Panc1 (cell line): ENCODE measurements at regions not wholly inside any gene's neighbourhood (a gene's known extent, or its start where the extent isn't known, plus 50 kb on each side); places are given as distances from the start of the nearest gene placed in this dataset.

Experiments
- ATAC-seq: fragments of 200-7000 bp; cut with Tn5 transposase; 2 replicates; pipeline ENCODE4 v1.9.1; 2020; ENCODE audit warnings: mild to moderate bottlenecking, moderate library complexity
- BruUV-seq: library from RNA; stranded (reverse); fragments of 400-500 nt; replicated peaks from 2 replicates; lab custom pipeline; 2021; lab: Mats Ljungman, UMichigan
- CTCF ChIA-PET: fragments of 300-600 bp; sonication (Branson Sonifier 250); formaldehyde crosslinking; loops from one replicate; lab custom pipeline; 2022; ENCODE audit warnings: antibody characterized with exemption; lab: Charles Lee
- POLR2A ChIA-PET: fragments of 300-600 bp; sonication (Branson Sonifier 250); formaldehyde crosslinking; loops from one replicate; lab custom pipeline; 2022; ENCODE audit warnings: antibody characterized with exemption; lab: Charles Lee
- DNase-seq: peaks from one replicate; pipeline ENCODE4 v3.0.0-alpha.2; 2010; ENCODE audit warnings: low read depth, low spot score
- H3K27ac ChIP-seq: 2 replicates; pipeline ENCODE4 v1.5.1; 2011; ENCODE audit warnings: mild to moderate bottlenecking, low read length, inconsistent platforms
- H3K27me3 ChIP-seq: fragments of 200-500 bp; sonication (Bioruptor generic); 2 replicates; pipeline ENCODE4 v1.6.0; 2014; ENCODE audit warnings: low read length, inconsistent platforms; ENCODE audit not compliant: control insufficient read depth, insufficient read depth
- H3K36me3 ChIP-seq: fragments of 200-500 bp; sonication (Bioruptor generic); 2 replicates; pipeline ENCODE4 v1.5.1; 2014; ENCODE audit warnings: inconsistent platforms, mild to moderate bottlenecking, low read length, moderate library complexity; ENCODE audit not compliant: control insufficient read depth, insufficient read depth
- H3K4me1 ChIP-seq: 2 replicates; pipeline ENCODE4 v1.5.1; 2011; ENCODE audit warnings: inconsistent platforms, mild to moderate bottlenecking, low read length, moderate library complexity; ENCODE audit not compliant: control insufficient read depth, insufficient read depth
- H3K4me3 ChIP-seq, 2 experiments: 2 replicates each; pipeline ENCODE4 v1.5.1; 2011 to 2012; ENCODE audit warnings: low read depth in 2 of 2, low read length in 2 of 2, mild to moderate bottlenecking in 2 of 2, inconsistent platforms in 1 of 2, moderate library complexity in 1 of 2
- H3K9me3 ChIP-seq: fragments of 200-500 bp; sonication (Bioruptor generic); 2 replicates; pipeline ENCODE4 v1.5.1; 2014; ENCODE audit warnings: low read depth, mild to moderate bottlenecking, inconsistent platforms, low read length, moderate library complexity; ENCODE audit not compliant: control insufficient read depth, insufficient read depth
- CTCF ChIP-seq: fragments of 450-650 bp; IDR thresholded peaks from 2 replicates; pipeline ENCODE4 v1.5.1; 2017; ENCODE audit warnings: mild to moderate bottlenecking
- POLR2AphosphoS5 ChIP-seq: IDR thresholded peaks from 2 replicates; pipeline ENCODE4 v1.6.1; 2012; ENCODE audit warnings: mild to moderate bottlenecking, low read depth, low read length, moderate library complexity
- REST ChIP-seq, 2 experiments: IDR thresholded peaks; 2 replicates each; pipeline ENCODE4 v1.6.1; 2011 to 2012; ENCODE audit warnings: low read depth in 2 of 2, control low read depth in 1 of 2, low read length in 1 of 2, mild to moderate bottlenecking in 1 of 2, moderate library complexity in 1 of 2; ENCODE audit not compliant: insufficient read depth in 1 of 2
- SIN3A ChIP-seq: IDR thresholded peaks from 2 replicates; pipeline ENCODE4 v1.6.1; 2012; ENCODE audit warnings: low read depth, mild to moderate bottlenecking, low read length, moderate library complexity, borderline replicate concordance; ENCODE audit not compliant: insufficient read depth
- TCF7L2 ChIP-seq: IDR thresholded peaks from 2 replicates; pipeline ENCODE4 v1.6.1; 2011; ENCODE audit warnings: mild to moderate bottlenecking, low read depth, low read length, inconsistent platforms
- in situ Hi-C: cut with HindIII; loops from 2 replicates; pipeline ENCODE4 v1.10.0; 2016; ENCODE audit warnings: low sequenced_read_pairs, low pct_unique_long_range_greater_than_20kb
- intact Hi-C: fragments of 100-400 bp; cut with micrococcal nuclease; formaldehyde crosslinking; loops from one replicate; pipeline ENCODE4 v1.10.0; 2022; ENCODE audit not compliant: unreplicated experiment

GRCh38 chr14:80388980-80389711 lies 177.8 kb upstream of the DIO2 start:
- no peaks in the 10 kb centered on the region for H3K27me3 ChIP-seq
- DNase-seq, result no peak
- intact Hi-C loops (no loop called here), in situ Hi-C loops (no loop called here)
- ChIA-PET POLR2A (no interaction called here), CTCF (no interaction called here)
- TF ChIP-seq POLR2AphosphoS5 (no peak), CTCF (no peak)
- no peak overlapping the region for H3K4me3 ChIP-seq
- H3K27ac ChIP-seq, result no peak overlapping the region
- no peaks in the 10 kb centered on the region for H3K36me3 ChIP-seq
- BruUV-seq, result no TSS peak
- no peaks in the 10 kb centered on the region for H3K4me1 ChIP-seq
- no peak for ATAC-seq
- no peaks in the 10 kb centered on the region for H3K9me3 ChIP-seq

- no peak for TF ChIP-seq POLR2AphosphoS5
- TF ChIP-seq SIN3A, result no peak
- TF ChIP-seq TCF7L2, result no peak
- no peak for TF ChIP-seq CTCF
- TF ChIP-seq REST (IDR thresholded peaks at IDR 0.05; ENCODE audit: insufficient read depth in 1 of 2, low read depth in 2 of 2, low read length in 1 of 2), result no peak
- H3K27ac ChIP-seq, result no peak overlapping the region
- BruUV-seq, result no TSS peak
- no peaks in the 10 kb centered on the region for H3K36me3 ChIP-seq
- intact Hi-C loops (no loop called here), in situ Hi-C loops (no loop called here)
- no peak overlapping the region for H3K4me3 ChIP-seq
- ChIA-PET CTCF (no interaction called here), POLR2A (no interaction called here)
- ATAC-seq, result no peak
- DNase-seq, result no peak
- H3K27me3 ChIP-seq, result no peaks in the 10 kb centered on the region
- H3K9me3 ChIP-seq, result no peaks in the 10 kb centered on the region
- H3K4me1 ChIP-seq, result no peaks in the 10 kb centered on the region
Observed at GRCh38 chr14:80387563-80387981, 176.3 kb upstream of the DIO2 start.
